ENCODE measurements at regions not wholly inside any gene's neighbourhood (a gene's known extent, or its start where the extent isn't known, plus 50 kb on each side); places are given as distances from the start of the nearest gene placed in this dataset.

DNA sequence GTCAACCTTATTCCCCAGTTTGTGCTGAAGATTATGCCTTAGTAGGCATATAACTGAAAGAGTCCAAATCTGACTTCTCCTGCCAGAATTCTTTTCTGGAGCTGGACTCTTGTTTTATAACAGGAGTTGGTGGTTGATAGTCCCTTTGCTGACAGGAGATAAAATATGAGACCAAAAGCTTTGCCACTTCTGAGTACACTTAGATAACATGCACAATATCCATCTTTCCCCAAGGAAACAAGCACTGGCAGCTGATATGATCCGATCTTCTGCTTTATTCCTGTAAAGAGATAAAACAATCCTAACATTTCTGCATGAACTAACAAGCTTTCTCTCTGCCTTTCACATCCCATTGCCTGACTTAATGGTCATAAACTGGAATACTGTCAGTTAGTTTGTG, 1265.4 kb upstream of the ADGRB3 start:
- TF ChIP-seq, protein P1, sequence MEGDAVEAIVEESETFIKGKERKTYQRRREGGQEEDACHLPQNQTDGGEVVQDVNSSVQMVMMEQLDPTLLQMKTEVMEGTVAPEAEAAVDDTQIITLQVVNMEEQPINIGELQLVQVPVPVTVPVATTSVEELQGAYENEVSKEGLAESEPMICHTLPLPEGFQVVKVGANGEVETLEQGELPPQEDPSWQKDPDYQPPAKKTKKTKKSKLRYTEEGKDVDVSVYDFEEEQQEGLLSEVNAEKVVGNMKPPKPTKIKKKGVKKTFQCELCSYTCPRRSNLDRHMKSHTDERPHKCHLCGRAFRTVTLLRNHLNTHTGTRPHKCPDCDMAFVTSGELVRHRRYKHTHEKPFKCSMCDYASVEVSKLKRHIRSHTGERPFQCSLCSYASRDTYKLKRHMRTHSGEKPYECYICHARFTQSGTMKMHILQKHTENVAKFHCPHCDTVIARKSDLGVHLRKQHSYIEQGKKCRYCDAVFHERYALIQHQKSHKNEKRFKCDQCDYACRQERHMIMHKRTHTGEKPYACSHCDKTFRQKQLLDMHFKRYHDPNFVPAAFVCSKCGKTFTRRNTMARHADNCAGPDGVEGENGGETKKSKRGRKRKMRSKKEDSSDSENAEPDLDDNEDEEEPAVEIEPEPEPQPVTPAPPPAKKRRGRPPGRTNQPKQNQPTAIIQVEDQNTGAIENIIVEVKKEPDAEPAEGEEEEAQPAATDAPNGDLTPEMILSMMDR (IDR thresholded peaks at IDR 0.05; ENCODE audit: poor library complexity) = no peak
- TF ChIP-seq EZH2 (IDR thresholded peaks at IDR 0.05; ENCODE audit: borderline replicate concordance) (no peak), EZH2phosphoT487 (IDR thresholded peaks at IDR 0.05; ENCODE audit: low read depth, severe bottlenecking, unreplicated experiment) (no peak)
- H3K4me3 ChIP-seq = no peak overlapping the region
- no peaks in the 10 kb centered on the region for H4K20me1 ChIP-seq (ENCODE audit: insufficient read depth, poor library complexity, severe bottlenecking)
- no peaks in the 10 kb centered on the region for H3K4me1 ChIP-seq (ENCODE audit: insufficient read depth)
- H3K79me2 ChIP-seq = no peaks in the 10 kb centered on the region
- no peak for DNase-seq (ENCODE audit: low spot score)
- no peak overlapping the region for H3K27ac ChIP-seq
- no peak overlapping the region for H3K4me2 ChIP-seq
- H2AFZ ChIP-seq = no peak overlapping the region
- no peaks in the 10 kb centered on the region for H3K9me3 ChIP-seq (ENCODE audit: low read depth)
- H3K27me3 ChIP-seq = no peaks in the 10 kb centered on the region
- 67% methylated on average over 1 of the region's 1 CpG for WGBS (ENCODE audit: low lambda C conversion rate, missing lambda C conversion rate)
- H3K9me2 ChIP-seq (replicated peaks; ENCODE audit: insufficient read depth) = no peaks in the 10 kb centered on the region
- no peaks in the 10 kb centered on the region for H3K36me3 ChIP-seq (replicated peaks; ENCODE audit: insufficient read depth, low read depth)

DNA sequence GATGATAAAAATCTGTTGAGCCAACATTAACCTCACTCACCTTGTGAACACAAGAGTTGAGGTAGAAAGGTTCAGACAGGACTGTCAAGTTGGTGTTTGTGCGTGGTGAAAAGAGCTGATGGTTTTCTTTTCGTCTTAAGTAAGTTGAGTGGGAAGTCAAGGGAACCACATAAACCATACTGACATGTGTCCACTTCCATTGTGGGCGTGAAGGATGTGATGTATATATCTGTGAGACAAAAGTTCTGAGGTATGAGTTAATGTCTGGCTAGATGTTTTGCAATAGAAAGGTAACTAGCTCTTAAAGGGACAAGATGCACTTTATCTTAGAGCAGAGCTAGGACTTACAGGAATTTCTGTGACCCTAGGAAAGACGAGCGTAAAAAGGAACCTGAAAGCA, 1272.1 kb upstream of the ADGRB3 start:
- H3K9me2 ChIP-seq (replicated peaks; ENCODE audit: insufficient read depth) = no peaks in the 10 kb centered on the region
- no peak overlapping the region for H3K4me2 ChIP-seq
- no peaks in the 10 kb centered on the region for H3K36me3 ChIP-seq (replicated peaks; ENCODE audit: insufficient read depth, low read depth)
- no peaks in the 10 kb centered on the region for H4K20me1 ChIP-seq (ENCODE audit: insufficient read depth, poor library complexity, severe bottlenecking)
- no peaks in the 10 kb centered on the region for H3K4me1 ChIP-seq (ENCODE audit: insufficient read depth)
- TF ChIP-seq EZH2phosphoT487 (IDR thresholded peaks at IDR 0.05; ENCODE audit: low read depth, severe bottlenecking, unreplicated experiment) (no peak), EZH2 (IDR thresholded peaks at IDR 0.05; ENCODE audit: borderline replicate concordance) (no peak)
- TF ChIP-seq, protein P1 (IDR thresholded peaks at IDR 0.05; ENCODE audit: poor library complexity) = no peak
- 91% methylated on average over 5 of the region's 5 CpGs for WGBS (ENCODE audit: low lambda C conversion rate, missing lambda C conversion rate)
- no peak overlapping the region for H3K27ac ChIP-seq
- no peak overlapping the region for H2AFZ ChIP-seq
- H3K27me3 ChIP-seq = no peaks in the 10 kb centered on the region
- H3K4me3 ChIP-seq = no peak overlapping the region
- DNase-seq (ENCODE audit: low spot score) = no peak
- H3K9me3 ChIP-seq (ENCODE audit: low read depth) = no peaks in the 10 kb centered on the region
- H3K79me2 ChIP-seq = no peaks in the 10 kb centered on the region

DNA sequence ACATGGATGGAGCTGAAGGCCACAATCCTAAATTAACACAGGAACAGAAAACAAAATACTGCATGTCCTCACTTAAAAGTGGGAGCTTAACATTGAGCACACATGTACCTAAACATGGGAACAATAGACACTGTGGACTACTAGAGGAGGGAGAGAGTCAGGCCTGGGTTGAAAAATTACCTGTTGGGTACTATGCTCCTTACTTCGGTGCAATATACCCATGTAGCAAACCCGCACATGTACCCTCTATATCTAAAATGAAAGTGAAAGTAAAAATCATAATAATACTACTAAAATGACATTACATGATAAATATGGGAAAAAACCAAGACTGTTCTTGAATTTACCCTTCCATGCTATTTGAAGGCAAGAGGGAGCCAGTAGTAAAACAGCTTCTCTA, 1273.8 kb upstream of the ADGRB3 start:
- Histone ChIP-seq H3K27ac (no peak overlapping the region), H3K4me3 (no peak overlapping the region), H3K36me3 (replicated peaks; ENCODE audit: insufficient read depth, low read depth) (no peaks in the 10 kb centered on the region), H2AFZ (no peak overlapping the region), H3K27me3 (no peaks in the 10 kb centered on the region), H4K20me1 (ENCODE audit: insufficient read depth, poor library complexity, severe bottlenecking) (no peaks in the 10 kb centered on the region), H3K79me2 (no peaks in the 10 kb centered on the region), H3K9me3 (ENCODE audit: low read depth) (no peaks in the 10 kb centered on the region), H3K4me2 (no peak overlapping the region), H3K9me2 (replicated peaks; ENCODE audit: insufficient read depth) (no peaks in the 10 kb centered on the region), H3K4me1 (ENCODE audit: insufficient read depth) (no peaks in the 10 kb centered on the region)
- TF ChIP-seq, protein P1 (IDR thresholded peaks at IDR 0.05; ENCODE audit: poor library complexity) = no peak
- TF ChIP-seq EZH2 (IDR thresholded peaks at IDR 0.05; ENCODE audit: borderline replicate concordance) (no peak), EZH2phosphoT487 (IDR thresholded peaks at IDR 0.05; ENCODE audit: low read depth, severe bottlenecking, unreplicated experiment) (no peak)
- 98% methylated on average over 2 of the region's 2 CpGs for WGBS (ENCODE audit: low lambda C conversion rate, missing lambda C conversion rate)
- DNase-seq (ENCODE audit: low spot score) = no peak

DNA sequence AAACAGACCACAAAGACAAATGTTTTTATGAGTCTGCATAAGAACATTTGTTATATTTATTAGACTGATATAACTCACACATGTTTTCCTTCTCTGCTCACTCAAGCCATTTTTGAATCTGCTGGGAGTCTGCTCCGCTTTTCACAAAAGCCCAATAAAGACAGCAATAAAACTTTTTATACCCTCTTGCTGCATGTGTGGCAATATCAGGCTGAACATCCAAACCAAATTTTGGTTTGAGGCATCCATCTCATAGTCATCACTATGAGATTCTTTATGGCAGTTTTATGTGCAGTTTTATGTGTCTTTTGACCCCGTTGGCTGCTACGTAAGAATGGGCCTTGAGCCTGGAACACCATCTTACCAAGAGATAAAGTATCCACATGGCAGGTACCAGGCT, 1276.8 kb upstream of the ADGRB3 start:
- TF ChIP-seq EZH2 (IDR thresholded peaks at IDR 0.05; ENCODE audit: borderline replicate concordance) (no peak), EZH2phosphoT487 (IDR thresholded peaks at IDR 0.05; ENCODE audit: low read depth, severe bottlenecking, unreplicated experiment) (no peak)
- TF ChIP-seq, protein P1 (IDR thresholded peaks at IDR 0.05; ENCODE audit: poor library complexity) = no peak
- Histone ChIP-seq H3K79me2 (no peaks in the 10 kb centered on the region), H3K4me2 (no peak overlapping the region), H4K20me1 (ENCODE audit: insufficient read depth, poor library complexity, severe bottlenecking) (no peaks in the 10 kb centered on the region), H3K9me3 (ENCODE audit: low read depth) (no peaks in the 10 kb centered on the region), H3K36me3 (replicated peaks; ENCODE audit: insufficient read depth, low read depth) (no peaks in the 10 kb centered on the region), H3K4me3 (no peak overlapping the region), H3K9me2 (replicated peaks; ENCODE audit: insufficient read depth) (no peaks in the 10 kb centered on the region), H3K27me3 (no peaks in the 10 kb centered on the region), H3K27ac (no peak overlapping the region), H3K4me1 (ENCODE audit: insufficient read depth) (no peaks in the 10 kb centered on the region), H2AFZ (no peak overlapping the region)
- no peak for DNase-seq (ENCODE audit: low spot score)
- 43% methylated on average over 3 of the region's 3 CpGs for WGBS (ENCODE audit: low lambda C conversion rate, missing lambda C conversion rate)

Data from hepatocyte (in vitro differentiated cells).